Esophagus muscularis mucosa (tissue), 4 donors: ENCODE measurements at regions not wholly inside any gene's neighbourhood (a gene's known extent, or its start where the extent isn't known, plus 50 kb on each side); places are given as distances from the start of the nearest gene placed in this dataset.

Source experiments
- DNase-seq: peaks from one replicate; pipeline ENCODE4 v3.0.0-alpha.2; 2017; ENCODE audit errors: extremely low spot score
- H3K27ac ChIP-seq, 4 donors: fragments of 200-600 bp; sonication (generic); replicated peaks in 1 of 4; 1 replicate in 3 of 4; 2 replicates in 1 of 4; pipeline ENCODE4 v1.5.1; 2016 to 2019; ENCODE audit warnings: mild to moderate bottlenecking in 1 of 4
- H3K27me3 ChIP-seq, 4 donors: fragments of 200-600 bp; sonication (generic); one replicate each; pipeline versions ENCODE4 v1.5.1 to v1.6.0; 2016 to 2019
- H3K36me3 ChIP-seq, 4 donors: fragments of 200-600 bp; sonication (generic); one replicate each; pipeline ENCODE4 v1.5.1; 2016 to 2019
- H3K4me1 ChIP-seq, 4 donors: fragments of 200-600 bp; sonication (generic); one replicate each; pipeline ENCODE4 v1.5.1; 2016 to 2019
- H3K4me3 ChIP-seq, 4 donors: fragments of 200-600 bp; sonication (generic); 1 replicate in 2 of 4; 2 replicates in 2 of 4; pipeline ENCODE4 v1.5.1; 2016 to 2019; ENCODE audit warnings: mild to moderate bottlenecking in 4 of 4, moderate library complexity in 1 of 4
- H3K9me3 ChIP-seq, 4 donors: fragments of 200-600 bp; sonication (generic); 1 replicate in 3 of 4; 2 replicates in 1 of 4; pipeline ENCODE4 v1.5.1; 2016 to 2019
- CTCF ChIP-seq, 3 experiments: fragments of 200-600 bp in 2 of 3; fragments of 450-650 bp in 1 of 3; sonication (generic) in 2 of 3; IDR thresholded peaks; one replicate each; pipeline ENCODE4 v1.5.1; 2017 to 2019; ENCODE audit warnings: antibody characterized with exemption in 3 of 3, mild to moderate bottlenecking in 2 of 3, moderate library complexity in 1 of 3
- EP300 ChIP-seq: sonication (generic); formaldehyde crosslinking; IDR thresholded peaks from one replicate; pipeline ENCODE4 v1.6.1; 2017; ENCODE audit warnings: antibody characterized with exemption
- POLR2A ChIP-seq: fragments of 450-650 bp; IDR thresholded peaks from one replicate; pipeline ENCODE4 v1.6.1; 2017; ENCODE audit warnings: antibody characterized with exemption, moderate library complexity, mild to moderate bottlenecking, low read depth
- POLR2AphosphoS5 ChIP-seq, 2 donors: sonication (generic); formaldehyde crosslinking; IDR thresholded peaks; one replicate each; pipeline ENCODE4 v1.6.1; 2017; ENCODE audit warnings: antibody characterized with exemption in 2 of 2
- WGBS: methylation state at CpG from one replicate; pipeline ENCODE4 v1.1.5; 2018; 5-methylcytosine and 5-hydroxymethylcytosine counted together
- intact Hi-C: fragments of 100-400 bp; cut with DNase I; formaldehyde crosslinking; loops from one replicate; pipeline ENCODE4 v1.15.1; 2023

- 40% methylated on average over 1 of the region's 2 CpGs for WGBS
- no peaks in the 10 kb centered on the region for H3K36me3 ChIP-seq
- peaks cover 0 to 59% (median 0%) of the 10 kb centered on the region in 4 donors for H3K27me3 ChIP-seq
- H3K27ac ChIP-seq = no peak overlapping the region
- H3K9me3 ChIP-seq = no peaks in the 10 kb centered on the region
- TF ChIP-seq POLR2AphosphoS5 (IDR thresholded peaks at IDR 0.05) = no peak
- no peak for TF ChIP-seq POLR2A
- no peak for TF ChIP-seq EP300
- no peak for TF ChIP-seq CTCF (IDR thresholded peaks at IDR 0.05)
- intact Hi-C loops = loop anchor here (10.0 kb wide), 1 partner anchor 413 kb away; no protein-coding TSS in a partner anchor
- H3K4me1 ChIP-seq = no peaks in the 10 kb centered on the region
- DNase-seq = no peak
- H3K4me3 ChIP-seq = no peak overlapping the region
These were observed 163.6 kb upstream of the SMIM23 start for GRCh38 chr5:171622010-171622409.

DNA sequence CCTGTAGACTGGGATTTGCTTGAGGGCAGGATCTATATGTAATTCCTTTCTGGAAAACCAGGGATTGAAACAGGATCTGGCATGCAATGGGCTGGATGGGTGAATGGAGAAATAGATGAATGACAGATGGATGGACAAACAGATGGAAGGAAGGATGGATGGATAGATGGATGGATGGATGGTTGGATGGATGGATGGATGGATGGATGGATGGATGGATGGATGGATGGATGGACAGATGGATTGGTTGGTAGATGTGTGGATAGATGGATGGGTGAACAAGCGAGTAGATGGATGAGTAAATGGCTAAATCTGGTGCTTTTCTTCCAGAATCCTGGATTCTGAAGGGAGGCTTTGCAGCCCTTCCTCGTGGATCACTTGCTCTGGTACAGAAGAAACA lies 162.5 kb upstream of the SMIM23 start:
- Histone ChIP-seq H3K27me3 (peaks cover 0 to 59% (median 0%) of the 10 kb centered on the region in 4 donors), H3K36me3 (no peaks in the 10 kb centered on the region), H3K4me3 (no peak overlapping the region), H3K27ac (no peak overlapping the region), H3K4me1 (no peaks in the 10 kb centered on the region), H3K9me3 (no peaks in the 10 kb centered on the region)
- DNase-seq = no peak
- TF ChIP-seq EP300 = no peak
- TF ChIP-seq POLR2A = no peak
- TF ChIP-seq CTCF (IDR thresholded peaks at IDR 0.05) = no peak
- TF ChIP-seq POLR2AphosphoS5 (IDR thresholded peaks at IDR 0.05) = no peak
- intact Hi-C loops = loop anchor here (10.0 kb wide), 1 partner anchor 412 kb away; no protein-coding TSS in a partner anchor
- 76% methylated on average over 2 of the region's 2 CpGs for WGBS

DNA sequence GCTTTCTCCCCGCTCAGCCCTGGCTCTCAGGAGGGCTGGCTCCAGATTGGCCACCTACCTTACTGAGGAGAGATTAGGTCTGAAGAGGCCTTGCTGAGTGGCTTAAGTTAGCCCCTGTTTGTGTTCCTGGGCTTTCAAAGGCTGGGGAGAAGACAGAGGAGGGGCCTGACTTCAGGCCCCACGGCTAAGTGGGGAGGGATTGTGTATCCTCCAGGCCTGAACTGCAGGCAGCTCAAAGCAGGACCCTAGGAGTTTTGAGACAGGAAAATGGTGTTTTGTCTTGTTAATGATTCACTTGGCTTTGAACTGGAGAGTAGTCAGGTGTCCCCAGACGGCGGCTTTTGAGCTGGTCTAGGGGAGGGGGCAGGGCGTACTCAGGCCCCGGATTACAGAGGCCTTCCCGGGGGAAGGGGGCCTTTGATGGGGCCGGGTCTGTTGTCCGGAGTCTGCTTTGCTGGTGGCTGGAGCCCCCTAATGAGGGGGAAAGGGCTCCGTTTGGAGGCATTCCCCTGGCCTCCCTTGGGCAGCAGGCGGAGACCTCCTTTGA lies 162.0 kb upstream of the SMIM23 start:
- Histone ChIP-seq H3K9me3 (no peaks in the 10 kb centered on the region), H3K27ac (no peak overlapping the region), H3K27me3 (peaks cover 0 to 59% (median 0%) of the 10 kb centered on the region in 4 donors), H3K36me3 (no peaks in the 10 kb centered on the region), H3K4me3 (no peak overlapping the region), H3K4me1 (no peaks in the 10 kb centered on the region)
- intact Hi-C loops = loop anchor here (10.0 kb wide), 1 partner anchor 411 kb away; no protein-coding TSS in a partner anchor
- WGBS = 72% methylated on average over 3 of the region's 11 CpGs
- no peak for DNase-seq
- TF ChIP-seq EP300 (no peak), POLR2AphosphoS5 (IDR thresholded peaks at IDR 0.05) (no peak), CTCF (IDR thresholded peaks at IDR 0.05) (no peak), POLR2A (no peak)

DNA sequence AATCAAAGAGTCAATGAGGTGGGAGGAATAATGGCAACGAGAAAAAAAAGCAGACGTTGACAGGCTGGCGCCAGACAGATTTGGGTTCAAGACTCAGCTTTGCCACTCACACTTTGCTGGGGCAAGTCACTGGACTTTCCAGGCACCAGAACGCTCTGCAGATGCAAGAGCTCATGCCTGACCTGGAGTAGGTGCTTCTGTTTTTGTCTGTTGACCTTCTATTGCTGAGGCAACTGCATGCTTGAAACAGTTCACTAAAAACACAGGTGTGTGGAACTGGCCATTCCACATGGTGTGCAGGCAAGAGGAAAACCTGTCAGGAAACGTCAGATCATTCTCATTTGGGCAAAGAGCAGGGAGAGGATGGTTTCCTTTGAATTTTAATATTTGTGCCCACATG lies 161.2 kb upstream of the SMIM23 start:
- Histone ChIP-seq H3K4me3 (no peak overlapping the region), H3K4me1 (peaks cover 0 to 2% (median under 1%) of the 10 kb centered on the region in 4 donors), H3K27me3 (peaks cover 0 to 61% (median 0%) of the 10 kb centered on the region in 4 donors), H3K9me3 (no peaks in the 10 kb centered on the region), H3K36me3 (no peaks in the 10 kb centered on the region), H3K27ac (no peak overlapping the region)
- no peak for DNase-seq
- 71% methylated on average over 5 of the region's 5 CpGs for WGBS
- intact Hi-C loops = loop anchor here (10.0 kb wide), 1 partner anchor 410 kb away; no protein-coding TSS in a partner anchor
- TF ChIP-seq POLR2AphosphoS5 (IDR thresholded peaks at IDR 0.05) = no peak
- TF ChIP-seq POLR2A = no peak
- TF ChIP-seq CTCF (IDR thresholded peaks at IDR 0.05) = no peak
- no peak for TF ChIP-seq EP300

- intact Hi-C loops = loop anchor here (10.0 kb wide), 1 partner anchor 409 kb away; no protein-coding TSS in a partner anchor
- 78% methylated on average over 10 of the region's 10 CpGs for WGBS
- no peak for DNase-seq
These were observed 160.0 kb upstream of the SMIM23 start for GRCh38 chr5:171625646-171626045.

More at GRCh38 chr5:171625646-171626045, 160.0 kb upstream of the SMIM23 start:
- no peak for TF ChIP-seq POLR2A
- TF ChIP-seq POLR2AphosphoS5 (IDR thresholded peaks at IDR 0.05) = no peak
- TF ChIP-seq CTCF (IDR thresholded peaks at IDR 0.05) = no peak
- TF ChIP-seq EP300 = no peak
- Histone ChIP-seq H3K9me3 (no peaks in the 10 kb centered on the region), H3K4me1 (peaks cover 6 to 14% (median 10%) of the 10 kb centered on the region in 4 donors), H3K4me3 (no peak overlapping the region), H3K27me3 (peaks cover 0 to 67% (median 6%) of the 10 kb centered on the region in 4 donors), H3K36me3 (no peaks in the 10 kb centered on the region), H3K27ac (no peak overlapping the region)
